ENCODE measurements at regions not wholly inside any gene's neighbourhood (a gene's known extent, or its start where the extent isn't known, plus 50 kb on each side); places are given as distances from the start of the nearest gene placed in this dataset.

DNA sequence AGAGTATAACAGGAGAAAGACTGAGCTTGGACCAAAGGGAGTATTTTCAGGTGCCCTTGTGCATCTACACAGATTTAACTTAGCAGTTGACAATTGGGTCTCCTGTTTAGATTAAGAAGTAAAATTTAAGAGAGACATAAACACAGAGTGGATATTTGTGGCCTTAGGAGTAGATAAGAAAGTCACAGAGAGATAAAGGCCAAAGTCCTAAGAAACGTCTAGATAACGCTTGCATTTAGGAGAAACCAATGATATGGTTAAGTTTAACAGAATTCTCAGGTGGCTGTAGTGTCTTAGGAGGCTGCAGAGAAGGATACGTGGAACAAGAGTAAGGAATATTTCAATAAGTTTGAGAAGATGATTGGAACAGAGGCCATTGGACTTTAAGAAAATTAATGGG, 155.0 kb upstream of the DAB2 start:
- TF ChIP-seq, protein P1, sequence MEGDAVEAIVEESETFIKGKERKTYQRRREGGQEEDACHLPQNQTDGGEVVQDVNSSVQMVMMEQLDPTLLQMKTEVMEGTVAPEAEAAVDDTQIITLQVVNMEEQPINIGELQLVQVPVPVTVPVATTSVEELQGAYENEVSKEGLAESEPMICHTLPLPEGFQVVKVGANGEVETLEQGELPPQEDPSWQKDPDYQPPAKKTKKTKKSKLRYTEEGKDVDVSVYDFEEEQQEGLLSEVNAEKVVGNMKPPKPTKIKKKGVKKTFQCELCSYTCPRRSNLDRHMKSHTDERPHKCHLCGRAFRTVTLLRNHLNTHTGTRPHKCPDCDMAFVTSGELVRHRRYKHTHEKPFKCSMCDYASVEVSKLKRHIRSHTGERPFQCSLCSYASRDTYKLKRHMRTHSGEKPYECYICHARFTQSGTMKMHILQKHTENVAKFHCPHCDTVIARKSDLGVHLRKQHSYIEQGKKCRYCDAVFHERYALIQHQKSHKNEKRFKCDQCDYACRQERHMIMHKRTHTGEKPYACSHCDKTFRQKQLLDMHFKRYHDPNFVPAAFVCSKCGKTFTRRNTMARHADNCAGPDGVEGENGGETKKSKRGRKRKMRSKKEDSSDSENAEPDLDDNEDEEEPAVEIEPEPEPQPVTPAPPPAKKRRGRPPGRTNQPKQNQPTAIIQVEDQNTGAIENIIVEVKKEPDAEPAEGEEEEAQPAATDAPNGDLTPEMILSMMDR (IDR thresholded peaks at IDR 0.05) = no peak
- DNase-seq (ENCODE audit: low spot score) = no peak
- H3K27ac Mint-ChIP-seq (ENCODE audit: unreplicated experiment) = no peak overlapping the region

DNA sequence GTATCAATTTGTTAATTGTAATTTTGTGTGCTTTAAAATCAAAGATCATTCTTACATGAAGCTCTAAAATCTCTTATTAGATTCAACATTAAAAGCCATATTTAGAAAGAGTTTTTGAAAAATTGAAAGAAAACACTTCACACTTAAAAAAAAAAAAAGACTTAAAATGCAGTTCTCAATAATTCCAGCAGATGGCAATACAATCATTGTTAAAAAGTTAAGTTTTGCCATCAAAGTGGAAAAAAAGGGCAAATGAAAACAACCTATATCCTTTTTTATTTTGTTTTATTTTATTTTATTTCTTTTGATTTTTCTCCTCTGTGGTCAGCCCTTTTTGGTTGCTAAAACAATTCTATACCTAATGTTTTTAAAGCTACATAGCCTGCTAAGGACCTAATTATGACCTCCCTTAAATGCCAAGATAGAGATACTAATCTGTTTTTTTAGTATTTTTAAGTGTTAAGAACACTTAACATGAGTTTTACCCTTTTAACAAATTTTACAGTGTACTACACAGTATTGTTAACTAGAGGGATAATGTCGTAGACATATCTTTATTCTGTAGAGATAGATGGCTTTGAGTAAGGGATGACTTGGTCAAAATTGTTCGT, 154.2 kb upstream of the DAB2 start:
- peaks cover 11% of the 10 kb centered on the region for H3K27me3 Mint-ChIP-seq (ENCODE audit: low read depth)
- DNase-seq (ENCODE audit: low spot score) = no peak
- no peak overlapping the region for H3K4me3 Mint-ChIP-seq (ENCODE audit: unreplicated experiment)
- H3K4me1 Mint-ChIP-seq (ENCODE audit: low read depth) = peaks cover 9% of the 10 kb centered on the region
- no peak overlapping the region for H3K27ac Mint-ChIP-seq (ENCODE audit: unreplicated experiment)
- H3K36me3 Mint-ChIP-seq (ENCODE audit: low read depth) = no peaks in the 10 kb centered on the region
- H3K9me3 Mint-ChIP-seq (ENCODE audit: low read depth) = no peaks in the 10 kb centered on the region
- TF ChIP-seq, protein P1 (IDR thresholded peaks at IDR 0.05) = peak; percentile 97

More for the DNA sequence above, 155.0 kb upstream of the DAB2 start:
- Mint-ChIP-seq H3K4me3 (ENCODE audit: unreplicated experiment) (no peak overlapping the region), H3K36me3 (ENCODE audit: low read depth) (no peaks in the 10 kb centered on the region), H3K27me3 (ENCODE audit: low read depth) (peaks cover 7% of the 10 kb centered on the region), H3K9me3 (ENCODE audit: low read depth) (no peaks in the 10 kb centered on the region), H3K4me1 (ENCODE audit: low read depth) (peaks cover 9% of the 10 kb centered on the region)

DNA sequence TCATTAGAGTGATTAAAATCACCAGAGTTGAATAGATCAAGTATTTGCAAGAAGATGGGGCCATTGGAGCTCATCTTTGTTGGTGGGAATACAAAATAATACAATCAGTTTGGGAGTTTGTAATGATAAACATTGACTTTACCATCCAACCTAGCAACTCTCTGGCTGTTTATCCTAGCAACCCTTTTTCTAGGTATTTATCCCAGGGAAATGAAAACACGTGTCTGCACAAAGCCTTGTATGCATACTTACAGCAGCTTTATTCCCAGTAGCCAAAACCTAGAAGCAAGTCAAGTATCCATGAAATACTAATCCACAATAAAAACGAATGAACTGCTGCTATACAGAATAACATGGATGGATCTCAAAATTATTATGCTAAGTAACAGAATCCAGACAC, 152.7 kb upstream of the DAB2 start:
- Mint-ChIP-seq H3K4me3 (ENCODE audit: unreplicated experiment) (no peak overlapping the region), H3K36me3 (ENCODE audit: low read depth) (no peaks in the 10 kb centered on the region), H3K9me3 (ENCODE audit: low read depth) (no peaks in the 10 kb centered on the region), H3K27me3 (ENCODE audit: low read depth) (peaks cover 14% of the 10 kb centered on the region), H3K27ac (ENCODE audit: unreplicated experiment) (no peak overlapping the region), H3K4me1 (ENCODE audit: low read depth) (peaks cover 9% of the 10 kb centered on the region)
- TF ChIP-seq, protein P1 (IDR thresholded peaks at IDR 0.05) = no peak
- DNase-seq (ENCODE audit: low spot score) = no peak

GRCh38 chr5:39570403-39571027, 145.7 kb upstream of the DAB2 start:
- TF ChIP-seq, protein P1 (IDR thresholded peaks at IDR 0.05) = peak; percentile 90
- H3K27ac Mint-ChIP-seq (ENCODE audit: unreplicated experiment) = peak overlapping the region; percentile 52
- peaks cover 3% of the 10 kb centered on the region for H3K4me1 Mint-ChIP-seq (ENCODE audit: low read depth)
- H3K9me3 Mint-ChIP-seq (ENCODE audit: low read depth) = no peaks in the 10 kb centered on the region
- H3K27me3 Mint-ChIP-seq (ENCODE audit: low read depth) = peaks cover 6% of the 10 kb centered on the region
- H3K4me3 Mint-ChIP-seq (ENCODE audit: unreplicated experiment) = no peak overlapping the region
- DNase-seq (ENCODE audit: low spot score) = no peak
- H3K36me3 Mint-ChIP-seq (ENCODE audit: low read depth) = no peaks in the 10 kb centered on the region

- H3K27ac Mint-ChIP-seq (ENCODE audit: unreplicated experiment) = no peak overlapping the region
- H3K36me3 Mint-ChIP-seq (ENCODE audit: low read depth) = no peaks in the 10 kb centered on the region
- no peaks in the 10 kb centered on the region for H3K9me3 Mint-ChIP-seq (ENCODE audit: low read depth)
- H3K27me3 Mint-ChIP-seq (ENCODE audit: low read depth) = peaks cover 6% of the 10 kb centered on the region
- H3K4me3 Mint-ChIP-seq (ENCODE audit: unreplicated experiment) = no peak overlapping the region
- peaks cover 3% of the 10 kb centered on the region for H3K4me1 Mint-ChIP-seq (ENCODE audit: low read depth)
- DNase-seq (ENCODE audit: low spot score) = no peak
- TF ChIP-seq, protein P1 (IDR thresholded peaks at IDR 0.05) = no peak
Measured at GRCh38 chr5:39569857-39570256, 145.1 kb upstream of the DAB2 start.
